ENCODE measurements at regions not wholly inside any gene's neighbourhood (a gene's known extent, or its start where the extent isn't known, plus 50 kb on each side); places are given as distances from the start of the nearest gene placed in this dataset.

GRCh38 chr10:111247781-111248389, 171.1 kb downstream of the ADRA2A start:
- H3K4me1 ChIP-seq (ENCODE audit: control insufficient read depth in 2 of 2, insufficient read depth in 2 of 2, low read length in 2 of 2), result peaks cover 0 to 3% of the 10 kb centered on the region in 2 donors
- H3K36me3 ChIP-seq (ENCODE audit: control insufficient read depth in 2 of 2, insufficient read depth in 2 of 2, low read length in 2 of 2), result no peaks in the 10 kb centered on the region
- H3K4me3 ChIP-seq (ENCODE audit: low read length in 2 of 2), result no peak overlapping the region
- H3K9me3 ChIP-seq (ENCODE audit: control insufficient read depth in 2 of 2, low read length in 2 of 2), result no peaks in the 10 kb centered on the region
- H3K27ac ChIP-seq (ENCODE audit: low read depth in 2 of 2, low read length in 2 of 2), result no peak overlapping the region
- no peak overlapping the region for H3K9ac ChIP-seq (ENCODE audit: low read depth in 1 of 2, low read length in 2 of 2)
- no peaks in the 10 kb centered on the region for H3K27me3 ChIP-seq (ENCODE audit: control insufficient read depth in 2 of 2, insufficient read depth in 2 of 2, low read length in 2 of 2)

DNA sequence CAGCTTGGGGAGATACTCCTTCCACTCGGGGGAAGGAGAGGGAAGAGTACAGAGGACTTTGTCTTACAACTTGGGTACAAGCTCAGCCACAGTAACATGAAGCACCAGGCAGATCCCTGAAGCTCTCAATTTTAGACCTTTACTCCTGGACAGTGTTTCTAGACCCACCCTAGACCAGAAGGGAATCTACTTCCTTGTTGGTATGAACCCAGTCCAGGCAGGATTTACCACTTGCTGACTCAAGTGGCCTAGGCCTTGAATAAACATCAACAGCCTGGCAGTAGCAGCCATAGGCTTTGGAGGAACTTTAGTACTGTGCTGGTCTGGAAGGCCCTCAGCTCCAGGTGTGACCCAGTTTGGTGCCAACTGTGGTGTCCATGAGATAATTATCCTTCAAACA, 173.1 kb downstream of the ADRA2A start:
- no peak overlapping the region for H3K27ac ChIP-seq (ENCODE audit: low read depth in 2 of 2, low read length in 2 of 2)
- H3K9ac ChIP-seq (ENCODE audit: low read depth in 1 of 2, low read length in 2 of 2), result no peak overlapping the region
- H3K4me1 ChIP-seq (ENCODE audit: control insufficient read depth in 2 of 2, insufficient read depth in 2 of 2, low read length in 2 of 2), result peaks cover 0 to 3% of the 10 kb centered on the region in 2 donors
- H3K9me3 ChIP-seq (ENCODE audit: control insufficient read depth in 2 of 2, low read length in 2 of 2), result no peaks in the 10 kb centered on the region
- H3K27me3 ChIP-seq (ENCODE audit: control insufficient read depth in 2 of 2, insufficient read depth in 2 of 2, low read length in 2 of 2), result no peaks in the 10 kb centered on the region
- no peak overlapping the region for H3K4me3 ChIP-seq (ENCODE audit: low read length in 2 of 2)
- H3K36me3 ChIP-seq (ENCODE audit: control insufficient read depth in 2 of 2, insufficient read depth in 2 of 2, low read length in 2 of 2), result no peaks in the 10 kb centered on the region

DNA sequence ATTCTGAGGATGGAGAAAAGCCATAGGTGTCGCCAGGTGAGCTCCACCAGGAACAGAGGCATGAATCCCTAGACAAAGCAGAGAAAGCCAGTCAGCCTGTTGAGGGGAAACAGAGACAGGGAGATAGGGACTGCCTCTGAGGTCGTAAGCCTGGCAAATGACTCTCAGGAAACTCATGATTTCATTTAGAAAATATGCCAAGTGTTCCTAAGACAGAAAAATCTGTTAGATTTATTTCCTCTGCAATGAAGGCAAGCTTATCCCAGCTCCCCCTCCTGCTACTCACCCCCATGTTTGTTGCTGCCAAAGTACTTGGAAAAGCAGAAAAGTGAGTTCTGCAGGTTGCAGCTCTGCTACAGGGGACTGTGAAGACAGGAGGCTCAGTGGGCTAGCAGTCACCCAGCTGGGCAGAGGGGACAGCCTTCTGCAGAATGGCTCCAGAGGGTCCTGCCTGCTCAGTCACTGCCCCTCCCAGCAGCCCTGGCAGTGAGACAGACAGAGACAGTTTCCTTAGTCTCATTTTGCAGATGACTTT, 184.3 kb downstream of the ADRA2A start:
- Histone ChIP-seq H3K9me3 (ENCODE audit: control insufficient read depth in 2 of 2, low read length in 2 of 2) (no peaks in the 10 kb centered on the region), H3K9ac (ENCODE audit: low read depth in 1 of 2, low read length in 2 of 2) (no peak overlapping the region), H3K36me3 (ENCODE audit: control insufficient read depth in 2 of 2, insufficient read depth in 2 of 2, low read length in 2 of 2) (no peaks in the 10 kb centered on the region), H3K4me1 (ENCODE audit: control insufficient read depth in 2 of 2, insufficient read depth in 2 of 2, low read length in 2 of 2) (no peaks in the 10 kb centered on the region), H3K27me3 (ENCODE audit: control insufficient read depth in 2 of 2, insufficient read depth in 2 of 2, low read length in 2 of 2) (no peaks in the 10 kb centered on the region), H3K27ac (ENCODE audit: low read depth in 2 of 2, low read length in 2 of 2) (no peak overlapping the region), H3K4me3 (ENCODE audit: low read length in 2 of 2) (no peak overlapping the region)

- no peaks in the 10 kb centered on the region for H3K27me3 ChIP-seq (ENCODE audit: control insufficient read depth in 2 of 2, insufficient read depth in 2 of 2, low read length in 2 of 2)
- H3K4me1 ChIP-seq (ENCODE audit: control insufficient read depth in 2 of 2, insufficient read depth in 2 of 2, low read length in 2 of 2), result no peaks in the 10 kb centered on the region
- H3K4me3 ChIP-seq (ENCODE audit: low read length in 2 of 2), result no peak overlapping the region
- H3K36me3 ChIP-seq (ENCODE audit: control insufficient read depth in 2 of 2, insufficient read depth in 2 of 2, low read length in 2 of 2), result no peaks in the 10 kb centered on the region
- H3K9me3 ChIP-seq (ENCODE audit: control insufficient read depth in 2 of 2, low read length in 2 of 2), result no peaks in the 10 kb centered on the region
- no peak overlapping the region for H3K9ac ChIP-seq (ENCODE audit: low read depth in 1 of 2, low read length in 2 of 2)
- no peak overlapping the region for H3K27ac ChIP-seq (ENCODE audit: low read depth in 2 of 2, low read length in 2 of 2)
These were observed 188.5 kb downstream of the ADRA2A start for GRCh38 chr10:111265341-111265740.

- H3K27ac ChIP-seq (ENCODE audit: low read depth in 2 of 2, low read length in 2 of 2), result no peak overlapping the region
- no peak overlapping the region for H3K9ac ChIP-seq (ENCODE audit: low read depth in 1 of 2, low read length in 2 of 2)
- H3K27me3 ChIP-seq (ENCODE audit: control insufficient read depth in 2 of 2, insufficient read depth in 2 of 2, low read length in 2 of 2), result no peaks in the 10 kb centered on the region
- H3K4me1 ChIP-seq (ENCODE audit: control insufficient read depth in 2 of 2, insufficient read depth in 2 of 2, low read length in 2 of 2), result no peaks in the 10 kb centered on the region
- H3K9me3 ChIP-seq (ENCODE audit: control insufficient read depth in 2 of 2, low read length in 2 of 2), result no peaks in the 10 kb centered on the region
- no peaks in the 10 kb centered on the region for H3K36me3 ChIP-seq (ENCODE audit: control insufficient read depth in 2 of 2, insufficient read depth in 2 of 2, low read length in 2 of 2)
- H3K4me3 ChIP-seq (ENCODE audit: low read length in 2 of 2), result no peak overlapping the region
These were observed 189.3 kb downstream of the ADRA2A start for GRCh38 chr10:111266165-111266564.

DNA sequence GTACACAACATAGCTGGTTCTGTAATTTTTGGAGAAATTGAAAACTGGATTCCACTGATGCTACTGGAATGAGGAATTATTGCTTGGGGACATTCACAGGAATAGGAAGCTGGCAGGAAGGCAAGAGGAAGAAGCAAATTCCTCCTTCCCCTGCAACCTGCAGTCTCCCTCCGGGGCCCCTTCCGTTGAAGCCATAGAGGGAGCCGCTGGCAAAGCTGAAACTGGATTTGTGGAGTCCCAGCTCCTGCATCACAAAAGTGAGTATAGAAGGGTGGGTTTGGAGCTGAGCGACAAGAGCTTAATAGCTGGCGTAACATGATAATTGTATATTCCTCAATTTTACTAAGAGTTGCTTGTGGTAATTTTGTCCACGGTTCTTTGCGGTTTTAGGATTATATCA, 190.8 kb downstream of the ADRA2A start:
- no peak overlapping the region for H3K27ac ChIP-seq (ENCODE audit: low read depth in 2 of 2, low read length in 2 of 2)

DNA sequence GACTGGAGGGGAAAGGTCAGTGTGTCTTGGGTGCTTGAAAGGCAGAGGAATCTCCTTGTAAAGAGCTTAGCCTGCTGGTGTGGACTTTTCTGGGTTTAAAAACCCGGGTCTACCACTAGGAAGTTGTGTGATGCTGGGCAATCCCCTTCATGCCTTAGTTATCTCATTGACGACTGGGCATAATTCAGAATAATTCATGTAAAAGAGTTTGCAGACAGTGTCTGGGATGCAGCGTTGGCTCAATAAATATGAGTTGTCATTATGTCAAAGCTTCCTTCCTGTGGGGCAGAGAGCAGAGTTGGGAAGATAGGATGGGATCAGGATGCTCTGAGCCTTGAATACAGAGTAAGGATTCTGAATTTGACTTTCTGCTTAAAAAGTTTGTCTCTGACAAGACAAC, 196.4 kb downstream of the ADRA2A start:
- Histone ChIP-seq H3K9me3 (ENCODE audit: control insufficient read depth in 2 of 2, low read length in 2 of 2) (no peaks in the 10 kb centered on the region), H3K4me1 (ENCODE audit: control insufficient read depth in 2 of 2, insufficient read depth in 2 of 2, low read length in 2 of 2) (no peaks in the 10 kb centered on the region), H3K4me3 (ENCODE audit: low read length in 2 of 2) (no peak overlapping the region), H3K36me3 (ENCODE audit: control insufficient read depth in 2 of 2, insufficient read depth in 2 of 2, low read length in 2 of 2) (no peaks in the 10 kb centered on the region), H3K27me3 (ENCODE audit: control insufficient read depth in 2 of 2, insufficient read depth in 2 of 2, low read length in 2 of 2) (no peaks in the 10 kb centered on the region), H3K9ac (ENCODE audit: low read depth in 1 of 2, low read length in 2 of 2) (no peak overlapping the region), H3K27ac (ENCODE audit: low read depth in 2 of 2, low read length in 2 of 2) (no peak overlapping the region)

More for the DNA sequence above, 190.8 kb downstream of the ADRA2A start:
- Histone ChIP-seq H3K36me3 (ENCODE audit: control insufficient read depth in 2 of 2, insufficient read depth in 2 of 2, low read length in 2 of 2) (no peaks in the 10 kb centered on the region), H3K27me3 (ENCODE audit: control insufficient read depth in 2 of 2, insufficient read depth in 2 of 2, low read length in 2 of 2) (no peaks in the 10 kb centered on the region), H3K4me3 (ENCODE audit: low read length in 2 of 2) (no peak overlapping the region), H3K4me1 (ENCODE audit: control insufficient read depth in 2 of 2, insufficient read depth in 2 of 2, low read length in 2 of 2) (no peaks in the 10 kb centered on the region), H3K9ac (ENCODE audit: low read depth in 1 of 2, low read length in 2 of 2) (no peak overlapping the region), H3K9me3 (ENCODE audit: control insufficient read depth in 2 of 2, low read length in 2 of 2) (no peaks in the 10 kb centered on the region)

GRCh38 chr10:111273635-111274034, 196.8 kb downstream of the ADRA2A start:
- Histone ChIP-seq H3K9me3 (ENCODE audit: control insufficient read depth in 2 of 2, low read length in 2 of 2) (no peaks in the 10 kb centered on the region), H3K4me3 (ENCODE audit: low read length in 2 of 2) (no peak overlapping the region), H3K27me3 (ENCODE audit: control insufficient read depth in 2 of 2, insufficient read depth in 2 of 2, low read length in 2 of 2) (no peaks in the 10 kb centered on the region), H3K36me3 (ENCODE audit: control insufficient read depth in 2 of 2, insufficient read depth in 2 of 2, low read length in 2 of 2) (no peaks in the 10 kb centered on the region), H3K27ac (ENCODE audit: low read depth in 2 of 2, low read length in 2 of 2) (no peak overlapping the region), H3K9ac (ENCODE audit: low read depth in 1 of 2, low read length in 2 of 2) (no peak overlapping the region), H3K4me1 (ENCODE audit: control insufficient read depth in 2 of 2, insufficient read depth in 2 of 2, low read length in 2 of 2) (no peaks in the 10 kb centered on the region)

DNA sequence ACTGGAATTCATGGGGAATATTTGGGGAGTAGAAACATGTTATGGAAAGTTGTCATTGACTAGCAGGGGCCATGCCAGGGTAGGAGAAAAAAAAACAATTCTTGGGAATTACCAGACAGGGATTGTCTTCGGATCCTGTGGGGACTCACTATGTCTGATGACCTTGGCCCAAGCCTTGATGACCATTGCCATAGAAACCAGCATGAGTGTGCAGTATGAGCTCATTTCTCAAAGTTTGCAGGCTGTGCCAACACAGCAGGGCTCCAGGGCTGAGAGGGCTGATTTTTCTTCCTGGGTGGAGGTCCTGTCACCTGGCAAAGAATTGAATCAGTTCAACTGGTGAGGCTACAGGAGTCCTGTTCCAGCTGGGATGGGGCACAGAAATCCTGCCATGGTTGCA, 198.3 kb downstream of the ADRA2A start:
- no peak overlapping the region for H3K27ac ChIP-seq (ENCODE audit: low read depth in 2 of 2, low read length in 2 of 2)
- H3K36me3 ChIP-seq (ENCODE audit: control insufficient read depth in 2 of 2, insufficient read depth in 2 of 2, low read length in 2 of 2), result no peaks in the 10 kb centered on the region
- H3K4me3 ChIP-seq (ENCODE audit: low read length in 2 of 2), result no peak overlapping the region
- no peak overlapping the region for H3K9ac ChIP-seq (ENCODE audit: low read depth in 1 of 2, low read length in 2 of 2)
- no peaks in the 10 kb centered on the region for H3K4me1 ChIP-seq (ENCODE audit: control insufficient read depth in 2 of 2, insufficient read depth in 2 of 2, low read length in 2 of 2)
- H3K27me3 ChIP-seq (ENCODE audit: control insufficient read depth in 2 of 2, insufficient read depth in 2 of 2, low read length in 2 of 2), result no peaks in the 10 kb centered on the region
- H3K9me3 ChIP-seq (ENCODE audit: control insufficient read depth in 2 of 2, low read length in 2 of 2), result no peaks in the 10 kb centered on the region

DNA sequence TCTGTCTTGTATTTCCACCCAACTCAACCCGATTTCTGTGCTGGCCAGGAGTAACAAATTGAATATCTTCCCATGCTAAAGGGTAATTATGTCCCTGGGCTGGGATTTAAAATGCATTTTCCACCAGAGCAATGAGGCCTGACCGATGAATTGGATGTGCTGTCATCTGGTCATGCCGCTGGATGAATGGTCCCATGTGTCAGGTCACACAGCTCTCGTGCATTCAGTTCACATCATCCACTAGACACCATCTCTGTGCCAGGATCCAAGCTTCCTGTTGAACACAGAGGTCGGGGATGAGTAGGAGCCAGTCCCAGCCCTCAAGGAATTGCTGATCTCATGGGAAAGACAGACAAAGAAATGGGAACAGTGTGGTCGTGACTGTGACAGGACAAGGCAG, 200.8 kb downstream of the ADRA2A start:
- no peaks in the 10 kb centered on the region for H3K4me1 ChIP-seq (ENCODE audit: control insufficient read depth in 2 of 2, insufficient read depth in 2 of 2, low read length in 2 of 2)
- no peak overlapping the region for H3K4me3 ChIP-seq (ENCODE audit: low read length in 2 of 2)
- no peaks in the 10 kb centered on the region for H3K9me3 ChIP-seq (ENCODE audit: control insufficient read depth in 2 of 2, low read length in 2 of 2)
- no peak overlapping the region for H3K9ac ChIP-seq (ENCODE audit: low read depth in 1 of 2, low read length in 2 of 2)
- H3K27me3 ChIP-seq (ENCODE audit: control insufficient read depth in 2 of 2, insufficient read depth in 2 of 2, low read length in 2 of 2), result peaks cover 0 to 1% of the 10 kb centered on the region in 2 donors
- no peaks in the 10 kb centered on the region for H3K36me3 ChIP-seq (ENCODE audit: control insufficient read depth in 2 of 2, insufficient read depth in 2 of 2, low read length in 2 of 2)
- H3K27ac ChIP-seq (ENCODE audit: low read depth in 2 of 2, low read length in 2 of 2), result no peak overlapping the region

Measured in mucosa of rectum (tissue), 2 donors.